ENCODE measurements at regions not wholly inside any gene's neighbourhood (a gene's known extent, or its start where the extent isn't known, plus 50 kb on each side); places are given as distances from the start of the nearest gene placed in this dataset.

DNA sequence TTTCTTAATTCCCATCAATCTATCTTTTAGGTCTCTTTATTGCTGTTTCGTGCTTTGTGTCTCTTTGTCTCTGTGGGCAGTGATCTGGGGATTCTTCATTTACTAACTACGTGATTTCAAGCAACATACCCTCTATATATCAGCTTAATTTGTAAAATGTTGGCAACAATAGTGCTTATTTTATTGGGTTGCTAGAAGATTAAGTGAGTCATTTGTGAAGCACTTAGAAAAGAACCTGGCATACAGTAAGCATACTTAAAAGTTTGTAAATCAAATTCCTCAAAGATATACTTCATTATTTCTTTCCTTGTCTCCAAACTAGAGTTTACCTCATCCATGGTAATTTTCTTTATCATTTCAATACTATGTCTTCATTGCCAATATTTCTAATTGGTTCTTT lies 669.7 kb downstream of the MAT2B start:
- Histone ChIP-seq H3K36me3 (no peaks in the 10 kb centered on the region), H3K9me3 (no peaks in the 10 kb centered on the region), H3K27me3 (no peaks in the 10 kb centered on the region), H3K27ac (no peak overlapping the region), H3K4me1 (no peaks in the 10 kb centered on the region), H3K4me3 (no peak overlapping the region)
- no peak for DNase-seq (ENCODE audit: low spot score)
- TF ChIP-seq, protein P1, sequence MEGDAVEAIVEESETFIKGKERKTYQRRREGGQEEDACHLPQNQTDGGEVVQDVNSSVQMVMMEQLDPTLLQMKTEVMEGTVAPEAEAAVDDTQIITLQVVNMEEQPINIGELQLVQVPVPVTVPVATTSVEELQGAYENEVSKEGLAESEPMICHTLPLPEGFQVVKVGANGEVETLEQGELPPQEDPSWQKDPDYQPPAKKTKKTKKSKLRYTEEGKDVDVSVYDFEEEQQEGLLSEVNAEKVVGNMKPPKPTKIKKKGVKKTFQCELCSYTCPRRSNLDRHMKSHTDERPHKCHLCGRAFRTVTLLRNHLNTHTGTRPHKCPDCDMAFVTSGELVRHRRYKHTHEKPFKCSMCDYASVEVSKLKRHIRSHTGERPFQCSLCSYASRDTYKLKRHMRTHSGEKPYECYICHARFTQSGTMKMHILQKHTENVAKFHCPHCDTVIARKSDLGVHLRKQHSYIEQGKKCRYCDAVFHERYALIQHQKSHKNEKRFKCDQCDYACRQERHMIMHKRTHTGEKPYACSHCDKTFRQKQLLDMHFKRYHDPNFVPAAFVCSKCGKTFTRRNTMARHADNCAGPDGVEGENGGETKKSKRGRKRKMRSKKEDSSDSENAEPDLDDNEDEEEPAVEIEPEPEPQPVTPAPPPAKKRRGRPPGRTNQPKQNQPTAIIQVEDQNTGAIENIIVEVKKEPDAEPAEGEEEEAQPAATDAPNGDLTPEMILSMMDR (IDR thresholded peaks at IDR 0.05): no peak

DNA sequence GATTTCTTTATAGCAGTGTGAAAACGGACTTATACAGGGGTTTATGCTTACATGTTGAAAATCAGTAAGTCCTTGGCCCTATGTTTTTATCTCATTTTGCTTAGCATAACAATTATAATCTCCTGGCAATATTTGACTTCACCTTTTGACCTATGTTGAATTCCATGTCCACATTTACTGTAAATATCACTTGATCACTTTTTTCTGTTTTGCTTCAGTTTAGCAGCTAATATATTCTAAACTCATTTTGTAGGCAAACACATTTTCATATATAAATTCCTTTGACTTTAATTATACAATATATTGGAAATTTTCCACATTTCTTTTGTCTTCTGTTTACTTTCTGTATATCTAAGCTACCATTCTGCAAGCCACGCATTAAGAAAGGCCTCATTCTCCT lies 674.0 kb downstream of the MAT2B start:
- Histone ChIP-seq H3K27ac (no peak overlapping the region), H3K36me3 (no peaks in the 10 kb centered on the region), H3K4me3 (no peak overlapping the region), H3K27me3 (no peaks in the 10 kb centered on the region), H3K9me3 (no peaks in the 10 kb centered on the region), H3K4me1 (no peaks in the 10 kb centered on the region)
- no peak for DNase-seq (ENCODE audit: low spot score)
- TF ChIP-seq, protein P1 (IDR thresholded peaks at IDR 0.05): no peak

DNA sequence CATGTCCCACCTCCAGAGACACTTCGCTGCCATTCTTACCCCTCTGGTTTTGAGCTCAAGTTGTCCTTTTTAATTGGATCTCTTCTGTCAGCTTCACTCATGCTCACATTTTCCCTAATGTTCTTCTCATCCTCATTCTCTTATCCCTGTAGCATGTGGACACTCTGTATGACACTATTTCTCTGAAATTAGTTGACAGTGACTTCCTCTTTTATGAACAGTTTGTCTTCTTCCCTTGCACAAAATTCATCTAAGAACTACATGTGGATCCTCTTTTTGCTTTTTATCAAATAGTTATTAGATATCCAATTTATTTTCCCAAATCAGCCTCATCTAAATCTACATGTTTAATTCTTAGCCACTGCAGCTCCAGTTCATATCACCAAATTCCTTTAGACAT lies 676.2 kb downstream of the MAT2B start:
- H3K4me3 ChIP-seq: no peak overlapping the region
- no peaks in the 10 kb centered on the region for H3K27me3 ChIP-seq
- no peaks in the 10 kb centered on the region for H3K36me3 ChIP-seq
- no peak overlapping the region for H3K27ac ChIP-seq
- no peaks in the 10 kb centered on the region for H3K9me3 ChIP-seq
- H3K4me1 ChIP-seq: no peaks in the 10 kb centered on the region
- TF ChIP-seq, protein P1 (IDR thresholded peaks at IDR 0.05): no peak
- DNase-seq (ENCODE audit: low spot score): no peak

DNA sequence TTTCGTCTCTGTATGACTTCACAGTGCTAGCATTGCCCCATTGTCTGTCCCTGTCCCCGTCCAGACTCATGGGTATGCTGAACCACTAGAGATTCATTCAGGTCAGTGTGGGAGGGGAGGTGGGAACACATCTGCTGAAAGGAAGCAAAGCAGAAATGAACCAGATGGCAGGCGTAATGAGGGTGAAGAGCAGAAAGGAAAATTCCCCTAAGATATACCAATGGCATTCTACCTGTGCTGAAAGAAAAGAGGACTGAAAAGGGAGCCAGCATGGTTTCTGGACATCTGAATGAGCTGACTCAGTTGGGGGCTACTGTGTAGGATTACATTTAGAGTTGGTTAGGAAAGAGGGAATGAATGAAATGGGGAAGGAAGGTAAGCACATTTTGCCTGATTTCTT lies 678.7 kb downstream of the MAT2B start:
- TF ChIP-seq, protein P1 (IDR thresholded peaks at IDR 0.05): no peak
- Histone ChIP-seq H3K36me3 (no peaks in the 10 kb centered on the region), H3K4me3 (no peak overlapping the region), H3K9me3 (no peaks in the 10 kb centered on the region), H3K27me3 (no peaks in the 10 kb centered on the region), H3K4me1 (peaks cover 0 to 8% of the 10 kb centered on the region in 2 donors), H3K27ac (no peak overlapping the region)
- DNase-seq (ENCODE audit: low spot score): no peak

DNA sequence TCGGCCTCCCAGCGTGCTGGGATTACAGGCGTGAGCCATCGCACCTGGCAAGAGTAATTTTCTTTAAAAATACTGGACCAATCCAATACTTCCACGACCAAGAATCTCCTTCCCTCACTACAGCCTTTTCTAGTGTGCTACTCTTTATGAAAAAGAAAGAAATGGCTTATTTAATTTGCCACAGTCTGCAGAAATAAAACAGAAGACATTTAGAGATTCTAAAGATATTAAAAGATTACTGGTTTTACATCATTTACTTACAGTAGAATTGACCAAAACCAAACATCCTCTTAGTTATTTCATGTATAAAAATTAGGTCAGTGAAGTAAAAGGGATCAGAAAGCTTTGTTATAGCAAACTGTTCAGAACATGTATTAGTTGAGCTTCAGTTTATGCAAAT lies 679.6 kb downstream of the MAT2B start:
- H3K27ac ChIP-seq: no peak overlapping the region
- TF ChIP-seq, protein P1 (IDR thresholded peaks at IDR 0.05): no peak
- H3K4me1 ChIP-seq: peaks cover 0 to 15% of the 10 kb centered on the region in 2 donors
- H3K9me3 ChIP-seq: no peaks in the 10 kb centered on the region
- no peaks in the 10 kb centered on the region for H3K27me3 ChIP-seq
- no peak overlapping the region for H3K4me3 ChIP-seq
- H3K36me3 ChIP-seq: no peaks in the 10 kb centered on the region
- DNase-seq (ENCODE audit: low spot score): no peak

DNA sequence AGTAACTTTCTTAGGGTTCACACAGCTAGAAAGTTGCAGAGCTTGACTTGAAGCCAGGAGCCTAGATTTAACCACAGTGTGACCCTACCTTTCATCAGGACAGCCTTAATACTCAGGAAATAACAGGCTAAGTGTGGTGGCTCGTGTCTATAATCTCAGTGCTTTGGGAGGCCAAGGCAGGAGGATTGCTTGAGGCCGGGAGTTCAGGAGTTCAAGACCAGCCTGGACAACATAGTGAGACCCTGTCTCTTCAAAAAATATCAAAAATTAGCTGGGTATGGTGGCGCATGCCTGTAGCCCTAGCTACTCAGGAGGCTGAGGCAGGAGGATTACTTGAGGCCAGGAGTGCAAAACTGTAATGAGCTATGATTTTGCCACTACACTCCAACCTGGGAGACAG lies 681.1 kb downstream of the MAT2B start:
- Histone ChIP-seq H3K4me1 (peaks cover 0 to 20% of the 10 kb centered on the region in 2 donors), H3K27me3 (no peaks in the 10 kb centered on the region), H3K4me3 (no peak overlapping the region), H3K27ac (no peak overlapping the region), H3K36me3 (no peaks in the 10 kb centered on the region), H3K9me3 (no peaks in the 10 kb centered on the region)
- TF ChIP-seq, protein P1 (IDR thresholded peaks at IDR 0.05): no peak
- DNase-seq (ENCODE audit: low spot score): no peak
